Suprapubic skin (tissue), 4 donors: ENCODE measurements at regions not wholly inside any gene's neighbourhood (a gene's known extent, or its start where the extent isn't known, plus 50 kb on each side); places are given as distances from the start of the nearest gene placed in this dataset.

Source experiments
- DNase-seq, 2 donors: peaks; one replicate each; pipeline ENCODE4 v3.0.0-alpha.2; 2019; ENCODE audit warnings: low spot score in 2 of 2
- H3K27ac ChIP-seq: fragments of 200-600 bp; sonication (generic); one replicate; pipeline ENCODE4 v1.5.1; 2019
- H3K27me3 ChIP-seq: fragments of 200-600 bp; sonication (generic); one replicate; pipeline ENCODE4 v1.5.1; 2019
- H3K36me3 ChIP-seq: fragments of 200-600 bp; sonication (generic); one replicate; pipeline ENCODE4 v1.5.1; 2019
- H3K4me1 ChIP-seq: fragments of 200-600 bp; sonication (generic); one replicate; pipeline ENCODE4 v1.5.1; 2019
- H3K4me3 ChIP-seq: fragments of 200-600 bp; sonication (generic); one replicate; pipeline ENCODE4 v1.5.1; 2019; ENCODE audit warnings: mild to moderate bottlenecking
- H3K9me3 ChIP-seq: fragments of 200-600 bp; sonication (generic); one replicate; pipeline ENCODE4 v1.5.1; 2019
- EP300 ChIP-seq: sonication (generic); formaldehyde crosslinking; IDR thresholded peaks from one replicate; pipeline ENCODE4 v1.6.1; 2017; ENCODE audit warnings: antibody characterized with exemption
- POLR2A ChIP-seq, 2 donors: fragments of 450-650 bp; IDR thresholded peaks; one replicate each; pipeline ENCODE4 v1.6.1; 2017; ENCODE audit warnings: antibody characterized with exemption in 2 of 2, mild to moderate bottlenecking in 2 of 2, moderate library complexity in 2 of 2
- POLR2AphosphoS5 ChIP-seq, 3 donors: sonication (generic); formaldehyde crosslinking; IDR thresholded peaks; one replicate each; pipeline ENCODE4 v1.6.1; 2017; ENCODE audit warnings: antibody characterized with exemption in 3 of 3
- WGBS: methylation state at CpG from one replicate; pipeline ENCODE4 v1.1.5; 2018; 5-methylcytosine and 5-hydroxymethylcytosine counted together
- TF ChIP-seq, protein P1 (sequence below), 2 donors: fragments of 200-600 bp in 1 of 2; fragments of 450-650 bp in 1 of 2; sonication (generic) in 1 of 2; IDR thresholded peaks; one replicate each; pipeline ENCODE4 v1.5.1; 2016 to 2019; ENCODE audit warnings: antibody characterized with exemption in 2 of 2, mild to moderate bottlenecking in 1 of 2, moderate library complexity in 1 of 2

DNA sequence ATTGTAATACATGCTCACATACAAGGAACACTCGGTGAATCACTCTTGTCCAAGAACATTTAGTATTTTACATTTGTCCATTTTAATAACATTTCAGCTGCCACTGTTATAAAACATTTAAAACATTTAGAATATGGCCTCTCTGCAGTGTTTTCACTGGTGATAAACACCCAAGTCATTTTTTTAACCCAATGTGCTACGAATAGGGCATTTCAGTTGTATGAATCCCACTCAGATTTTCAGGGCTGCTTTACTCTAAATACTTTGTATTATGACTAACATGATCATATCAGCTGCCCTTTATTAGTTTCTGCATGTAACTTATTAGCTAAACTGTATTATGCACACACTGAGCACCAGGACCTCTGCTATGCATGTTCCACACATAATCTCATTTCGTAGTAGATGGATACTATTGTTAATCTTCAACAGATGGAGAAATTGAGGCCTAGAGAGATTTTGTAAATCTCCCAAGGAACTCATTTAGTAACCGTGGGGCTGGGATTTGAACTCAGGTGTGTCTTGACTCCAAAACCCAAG lies 148.6 kb upstream of the CDIN1 start:
- Histone ChIP-seq H3K27me3 (no peaks in the 10 kb centered on the region), H3K4me1 (no peaks in the 10 kb centered on the region), H3K9me3 (no peaks in the 10 kb centered on the region), H3K27ac (no peak overlapping the region), H3K4me3 (no peak overlapping the region), H3K36me3 (no peaks in the 10 kb centered on the region)
- TF ChIP-seq, protein P1, sequence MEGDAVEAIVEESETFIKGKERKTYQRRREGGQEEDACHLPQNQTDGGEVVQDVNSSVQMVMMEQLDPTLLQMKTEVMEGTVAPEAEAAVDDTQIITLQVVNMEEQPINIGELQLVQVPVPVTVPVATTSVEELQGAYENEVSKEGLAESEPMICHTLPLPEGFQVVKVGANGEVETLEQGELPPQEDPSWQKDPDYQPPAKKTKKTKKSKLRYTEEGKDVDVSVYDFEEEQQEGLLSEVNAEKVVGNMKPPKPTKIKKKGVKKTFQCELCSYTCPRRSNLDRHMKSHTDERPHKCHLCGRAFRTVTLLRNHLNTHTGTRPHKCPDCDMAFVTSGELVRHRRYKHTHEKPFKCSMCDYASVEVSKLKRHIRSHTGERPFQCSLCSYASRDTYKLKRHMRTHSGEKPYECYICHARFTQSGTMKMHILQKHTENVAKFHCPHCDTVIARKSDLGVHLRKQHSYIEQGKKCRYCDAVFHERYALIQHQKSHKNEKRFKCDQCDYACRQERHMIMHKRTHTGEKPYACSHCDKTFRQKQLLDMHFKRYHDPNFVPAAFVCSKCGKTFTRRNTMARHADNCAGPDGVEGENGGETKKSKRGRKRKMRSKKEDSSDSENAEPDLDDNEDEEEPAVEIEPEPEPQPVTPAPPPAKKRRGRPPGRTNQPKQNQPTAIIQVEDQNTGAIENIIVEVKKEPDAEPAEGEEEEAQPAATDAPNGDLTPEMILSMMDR (IDR thresholded peaks at IDR 0.05), result no peak
- TF ChIP-seq EP300 (no peak), POLR2A (IDR thresholded peaks at IDR 0.05) (no peak), POLR2AphosphoS5 (IDR thresholded peaks at IDR 0.05) (no peak)
- DNase-seq, result no peak
- WGBS, result 96% methylated on average over 4 of the region's 4 CpGs

DNA sequence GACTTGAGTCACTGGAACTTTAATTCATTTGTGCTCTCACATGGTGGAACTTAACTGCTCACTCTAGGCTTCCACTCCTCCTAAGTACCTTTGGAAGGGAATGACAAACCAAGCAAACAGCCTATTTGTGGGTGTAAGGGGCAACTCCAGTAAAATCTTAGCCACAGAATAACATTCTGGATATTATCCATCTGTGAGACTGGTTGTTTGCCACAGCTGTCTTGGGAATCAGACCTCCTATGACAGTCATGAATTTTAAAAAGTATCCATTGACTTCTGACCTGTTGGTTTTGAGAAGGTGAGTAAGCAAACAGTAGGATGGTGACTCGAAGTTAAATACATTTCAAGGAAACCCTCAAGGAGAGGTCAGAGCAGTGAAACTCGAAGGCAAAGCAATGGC lies 147.3 kb upstream of the CDIN1 start:
- no peak overlapping the region for H3K27ac ChIP-seq
- 76% methylated on average over 2 of the region's 2 CpGs for WGBS
- DNase-seq, result no peak
- H3K4me1 ChIP-seq, result no peaks in the 10 kb centered on the region
- no peaks in the 10 kb centered on the region for H3K9me3 ChIP-seq
- H3K4me3 ChIP-seq, result no peak overlapping the region
- TF ChIP-seq POLR2AphosphoS5 (IDR thresholded peaks at IDR 0.05), result no peak
- TF ChIP-seq, protein P1 (IDR thresholded peaks at IDR 0.05), result no peak
- no peak for TF ChIP-seq POLR2A (IDR thresholded peaks at IDR 0.05)
- TF ChIP-seq EP300, result no peak
- H3K36me3 ChIP-seq, result no peaks in the 10 kb centered on the region
- H3K27me3 ChIP-seq, result no peaks in the 10 kb centered on the region

DNA sequence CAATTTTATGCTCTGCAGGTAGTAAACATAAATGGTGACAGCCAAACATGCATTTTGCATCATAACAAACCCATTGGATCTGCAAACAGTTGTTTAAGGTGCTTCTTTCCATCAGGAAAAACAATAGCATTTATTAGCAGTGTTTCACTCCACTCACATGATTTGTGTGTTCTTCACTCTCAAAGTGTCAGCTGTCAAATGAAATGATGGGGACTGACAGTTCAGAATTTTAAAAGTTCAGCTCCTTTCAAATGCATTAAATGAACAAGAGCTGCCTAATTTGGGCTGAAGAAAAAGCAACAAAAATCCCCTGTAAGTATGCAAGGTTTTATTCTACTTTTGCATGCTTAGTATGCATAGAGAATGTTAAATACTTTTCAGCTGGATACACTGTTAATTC lies 145.2 kb upstream of the CDIN1 start:
- no peaks in the 10 kb centered on the region for H3K4me1 ChIP-seq
- TF ChIP-seq, protein P1 (IDR thresholded peaks at IDR 0.05), result no peak
- TF ChIP-seq POLR2A (IDR thresholded peaks at IDR 0.05) (no peak), EP300 (no peak), POLR2AphosphoS5 (IDR thresholded peaks at IDR 0.05) (no peak)
- H3K27ac ChIP-seq, result no peak overlapping the region
- no peaks in the 10 kb centered on the region for H3K9me3 ChIP-seq
- no peak overlapping the region for H3K4me3 ChIP-seq
- no peaks in the 10 kb centered on the region for H3K27me3 ChIP-seq
- no peaks in the 10 kb centered on the region for H3K36me3 ChIP-seq
- DNase-seq, result no peak

DNA sequence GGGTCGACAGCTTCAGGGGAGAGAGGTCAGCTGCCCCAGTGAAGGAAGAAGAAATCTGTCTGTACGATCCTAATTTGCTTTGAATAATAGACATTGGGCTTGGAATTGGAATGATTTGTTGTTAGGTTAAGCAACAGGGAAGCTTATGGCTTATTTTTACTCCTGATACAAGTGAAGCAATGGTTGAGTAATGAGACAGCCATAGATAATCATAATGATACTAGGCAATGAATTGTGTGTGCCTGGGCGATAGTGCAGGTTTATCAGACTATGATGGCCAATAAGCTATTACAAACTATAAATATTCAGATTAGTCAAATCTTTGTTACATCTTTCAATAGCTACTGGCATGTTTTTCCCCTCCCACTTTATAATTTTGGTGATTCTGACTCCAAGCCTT lies 140.9 kb upstream of the CDIN1 start:
- DNase-seq, result no peak
- no peak overlapping the region for H3K4me3 ChIP-seq
- TF ChIP-seq POLR2A (IDR thresholded peaks at IDR 0.05), result no peak
- no peak for TF ChIP-seq POLR2AphosphoS5 (IDR thresholded peaks at IDR 0.05)
- no peak for TF ChIP-seq EP300
- TF ChIP-seq, protein P1 (IDR thresholded peaks at IDR 0.05), result no peak
- 83% methylated on average over 3 of the region's 3 CpGs for WGBS
- H3K36me3 ChIP-seq, result no peaks in the 10 kb centered on the region
- no peaks in the 10 kb centered on the region for H3K9me3 ChIP-seq
- H3K27ac ChIP-seq, result no peak overlapping the region
- H3K27me3 ChIP-seq, result no peaks in the 10 kb centered on the region
- H3K4me1 ChIP-seq, result no peaks in the 10 kb centered on the region

GRCh38 chr15:36447373-36447772 lies 132.1 kb upstream of the CDIN1 start:
- Histone ChIP-seq H3K4me3 (no peak overlapping the region), H3K4me1 (peaks cover 4% of the 10 kb centered on the region), H3K27ac (no peak overlapping the region), H3K27me3 (no peaks in the 10 kb centered on the region), H3K36me3 (no peaks in the 10 kb centered on the region), H3K9me3 (no peaks in the 10 kb centered on the region)
- no peak for TF ChIP-seq POLR2AphosphoS5 (IDR thresholded peaks at IDR 0.05)
- TF ChIP-seq POLR2A (IDR thresholded peaks at IDR 0.05), result no peak
- TF ChIP-seq, protein P1 (IDR thresholded peaks at IDR 0.05), result no peak
- TF ChIP-seq EP300, result no peak
- no peak for DNase-seq
- 74% methylated on average over 2 of the region's 2 CpGs for WGBS
